AG09319 (cell line): ENCODE measurements at regions not wholly inside any gene's neighbourhood (a gene's known extent, or its start where the extent isn't known, plus 50 kb on each side); places are given as distances from the start of the nearest gene placed in this dataset.

ENCODE experiments used
- DNase-seq: peaks from one replicate; pipeline ENCODE4 v3.0.0-alpha.2; 2010; ENCODE audit warnings: low read depth; ENCODE audit errors: extremely low read depth
- CTCF ChIP-seq: IDR thresholded peaks from 2 replicates; pipeline ENCODE4 v1.5.1; 2011; ENCODE audit warnings: low read depth, mild to moderate bottlenecking, inconsistent platforms, low read length, moderate library complexity

- DNase-seq, result no peak
Observed at GRCh38 chr6:68400396-68400795, 234.7 kb upstream of the ADGRB3 start.

GRCh38 chr6:68391953-68392352 lies 243.1 kb upstream of the ADGRB3 start:
- no peak for DNase-seq
- TF ChIP-seq CTCF, result no peak

More at GRCh38 chr6:68400396-68400795, 234.7 kb upstream of the ADGRB3 start:
- TF ChIP-seq CTCF, result no peak

GRCh38 chr6:68372991-68373390 lies 262.1 kb upstream of the ADGRB3 start:
- DNase-seq, result no peak
- no peak for TF ChIP-seq CTCF

- no peak for TF ChIP-seq CTCF
- DNase-seq, result no peak
Observed at GRCh38 chr6:68368845-68369244, 266.2 kb upstream of the ADGRB3 start.

- DNase-seq, result no peak
Observed at GRCh38 chr6:68364271-68364805, 270.7 kb upstream of the ADGRB3 start.

GRCh38 chr6:68343901-68344300 lies 291.2 kb upstream of the ADGRB3 start:
- no peak for TF ChIP-seq CTCF
- DNase-seq, result no peak

More at GRCh38 chr6:68364271-68364805, 270.7 kb upstream of the ADGRB3 start:
- TF ChIP-seq CTCF, result no peak

GRCh38 chr6:68342286-68342685 lies 292.8 kb upstream of the ADGRB3 start:
- no peak for TF ChIP-seq CTCF
- no peak for DNase-seq
